Neural progenitor cell (in vitro differentiated cells): ENCODE measurements at regions not wholly inside any gene's neighbourhood (a gene's known extent, or its start where the extent isn't known, plus 50 kb on each side); places are given as distances from the start of the nearest gene placed in this dataset.

Experiments used
- DNase-seq: peaks from one replicate; pipeline ENCODE4 v3.0.0-alpha.2; 2016; ENCODE audit warnings: low spot score
- H2AFZ ChIP-seq: fragments of 200-600 bp; sonication (generic); replicated peaks from 2 replicates; pipeline ENCODE4 v1.6.1; 2016; ENCODE audit warnings: antibody characterized with exemption
- H3F3A ChIP-seq: fragments of 200-600 bp; sonication (generic); 2 replicates; pipeline ENCODE4 v1.6.1; 2016; ENCODE audit warnings: antibody characterized with exemption, low read depth
- H3K27ac ChIP-seq: fragments of 200-600 bp; sonication (generic); 2 replicates; pipeline ENCODE4 v1.5.1; 2016; ENCODE audit warnings: mild to moderate bottlenecking
- H3K27me3 ChIP-seq: fragments of 200-600 bp; sonication (generic); 2 replicates; pipeline ENCODE4 v1.6.1; 2016; ENCODE audit warnings: mild to moderate bottlenecking, moderate library complexity
- H3K36me3 ChIP-seq: fragments of 200-600 bp; sonication (generic); 2 replicates; pipeline ENCODE4 v1.5.1; 2016
- H3K4me1 ChIP-seq: fragments of 200-600 bp; sonication (generic); 2 replicates; pipeline ENCODE4 v1.6.1; 2016; ENCODE audit warnings: mixed run types
- H3K4me2 ChIP-seq: fragments of 200-600 bp; sonication (generic); 2 replicates; pipeline ENCODE4 v1.6.1; 2016
- H3K4me3 ChIP-seq: fragments of 200-600 bp; sonication (generic); 2 replicates; pipeline ENCODE4 v1.5.1; 2016
- H3K79me2 ChIP-seq: fragments of 200-600 bp; sonication (generic); 2 replicates; pipeline ENCODE4 v1.6.1; 2016; ENCODE audit warnings: low read depth
- H3K9ac ChIP-seq: fragments of 200-600 bp; sonication (generic); 2 replicates; pipeline ENCODE4 v1.6.1; 2016
- H3K9me3 ChIP-seq: fragments of 200-600 bp; sonication (generic); 2 replicates; pipeline ENCODE4 v1.5.1; 2016; ENCODE audit warnings: low read depth
- H4K20me1 ChIP-seq: fragments of 200-600 bp; sonication (generic); 2 replicates; pipeline ENCODE4 v1.6.1; 2016; ENCODE audit warnings: low read depth
- H3K27ac Mint-ChIP-seq: 3 replicates; pipeline ENCODE4 v1.8.0; 2021; ENCODE audit warnings: mixed read lengths
- H3K27me3 Mint-ChIP-seq: 2 replicates; pipeline ENCODE4 v1.8.0; 2022; ENCODE audit warnings: low read depth, mild to moderate bottlenecking, inconsistent platforms, moderate library complexity, mixed read lengths; ENCODE audit not compliant: insufficient read depth
- H3K36me3 Mint-ChIP-seq: 3 replicates; pipeline ENCODE4 v1.8.0; 2021; ENCODE audit warnings: mixed read lengths
- H3K4me1 Mint-ChIP-seq: 3 replicates; pipeline ENCODE4 v1.8.0; 2021; ENCODE audit warnings: mixed read lengths
- H3K4me3 Mint-ChIP-seq: 3 replicates; pipeline ENCODE4 v1.8.0; 2021; ENCODE audit warnings: mild to moderate bottlenecking, moderate library complexity, mixed read lengths
- H3K9me3 Mint-ChIP-seq: 3 replicates; pipeline ENCODE4 v1.8.0; 2020; ENCODE audit warnings: mixed read lengths
- CTCF ChIP-seq: fragments of 200-600 bp; sonication (generic); IDR thresholded peaks from 2 replicates; pipeline ENCODE4 v1.5.1; 2017; ENCODE audit warnings: antibody characterized with exemption, mild to moderate bottlenecking
- EZH2 ChIP-seq: fragments of 200-600 bp; sonication (generic); IDR thresholded peaks from 2 replicates; pipeline ENCODE4 v1.6.1; 2017; ENCODE audit warnings: antibody characterized with exemption, mild to moderate bottlenecking, moderate library complexity
- EZH2phosphoT487 ChIP-seq: fragments of 200-600 bp; sonication (generic); IDR thresholded peaks from 2 replicates; pipeline ENCODE4 v1.6.1; 2017; ENCODE audit warnings: antibody characterized with exemption

DNA sequence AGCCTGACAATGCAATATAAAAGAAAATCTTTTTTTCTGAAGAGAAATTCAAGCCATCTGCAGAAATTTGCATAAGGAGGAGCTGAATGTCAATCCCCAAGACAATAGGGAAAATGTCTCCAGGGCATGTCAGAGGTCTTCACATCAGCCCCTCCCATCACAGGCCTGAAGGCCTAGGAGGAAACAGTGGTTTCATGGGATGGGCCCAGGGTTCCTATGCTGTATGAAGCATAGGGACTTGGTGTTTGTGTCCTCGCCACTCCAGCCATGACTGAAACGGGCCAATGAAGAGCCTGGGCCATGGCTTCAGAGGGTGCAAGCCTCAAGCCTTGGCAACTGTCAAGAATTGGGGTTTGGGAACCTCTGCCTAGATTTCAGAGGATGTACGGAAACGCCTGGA, 883.5 kb downstream of the UQCRFS1 start:
- Histone ChIP-seq H3K27me3 (no peaks in the 10 kb centered on the region), H3K79me2 (no peaks in the 10 kb centered on the region), H4K20me1 (no peaks in the 10 kb centered on the region), H3K4me1 (no peaks in the 10 kb centered on the region), H3K4me2 (no peak overlapping the region), H3K36me3 (no peaks in the 10 kb centered on the region), H2AFZ (no peak overlapping the region), H3K4me3 (no peak overlapping the region), H3F3A (no peaks in the 10 kb centered on the region), H3K9me3 (no peaks in the 10 kb centered on the region), H3K27ac (no peak overlapping the region), H3K9ac (no peak overlapping the region)
- H3K36me3 Mint-ChIP-seq = no peaks in the 10 kb centered on the region
- H3K9me3 Mint-ChIP-seq = peaks cover 4% of the 10 kb centered on the region
- no peak for DNase-seq
- peaks cover 5% of the 10 kb centered on the region for H3K27me3 Mint-ChIP-seq
- TF ChIP-seq EZH2phosphoT487 = no peak
- no peak for TF ChIP-seq EZH2
- TF ChIP-seq CTCF = no peak
- peaks cover 8% of the 10 kb centered on the region for H3K4me1 Mint-ChIP-seq
- H3K4me3 Mint-ChIP-seq = no peak overlapping the region
- no peak overlapping the region for H3K27ac Mint-ChIP-seq

DNA sequence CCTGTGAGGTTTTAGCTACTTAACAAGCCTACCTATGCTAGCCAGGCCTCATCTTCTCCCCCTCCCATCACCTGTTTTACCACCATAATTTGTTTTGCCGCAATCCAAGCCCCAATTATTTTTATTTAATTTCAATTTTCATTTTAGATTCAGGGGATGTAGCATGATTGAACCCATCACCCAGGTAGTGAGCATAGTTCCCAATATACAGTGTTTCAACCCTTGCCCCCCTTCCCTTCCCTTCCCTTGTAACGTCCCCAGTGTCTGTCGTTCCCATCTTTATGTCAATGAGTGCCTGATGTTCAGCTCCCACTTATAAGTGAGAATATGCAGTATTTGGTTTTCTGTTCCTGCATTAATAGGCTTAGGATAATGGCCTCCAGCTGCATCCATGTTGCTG, 885.0 kb downstream of the UQCRFS1 start:
- Histone ChIP-seq H3K36me3 (no peaks in the 10 kb centered on the region), H3K27me3 (no peaks in the 10 kb centered on the region), H4K20me1 (no peaks in the 10 kb centered on the region), H3K79me2 (no peaks in the 10 kb centered on the region), H3K4me1 (no peaks in the 10 kb centered on the region), H3K4me2 (no peak overlapping the region), H3K9ac (no peak overlapping the region), H3K9me3 (no peaks in the 10 kb centered on the region), H3K27ac (no peak overlapping the region), H2AFZ (no peak overlapping the region), H3F3A (no peaks in the 10 kb centered on the region), H3K4me3 (no peak overlapping the region)
- TF ChIP-seq EZH2phosphoT487 (no peak), CTCF (no peak)
- H3K27me3 Mint-ChIP-seq = peaks cover 5% of the 10 kb centered on the region
- no peak for DNase-seq
- no peaks in the 10 kb centered on the region for H3K36me3 Mint-ChIP-seq
- peaks cover 4% of the 10 kb centered on the region for H3K9me3 Mint-ChIP-seq
- no peak overlapping the region for H3K27ac Mint-ChIP-seq
- H3K4me1 Mint-ChIP-seq = peaks cover 10% of the 10 kb centered on the region
- H3K4me3 Mint-ChIP-seq = no peak overlapping the region

- no peak overlapping the region for H3K4me3 ChIP-seq
- H3K27me3 Mint-ChIP-seq = peaks cover 5% of the 10 kb centered on the region
- no peaks in the 10 kb centered on the region for H4K20me1 ChIP-seq
- H3K4me1 ChIP-seq = peaks cover 8% of the 10 kb centered on the region
- no peaks in the 10 kb centered on the region for H3K9me3 ChIP-seq
- no peak overlapping the region for H3K27ac Mint-ChIP-seq
- H3K9me3 Mint-ChIP-seq = peaks cover 4% of the 10 kb centered on the region
- no peaks in the 10 kb centered on the region for H3K27me3 ChIP-seq
- H3K9ac ChIP-seq = no peak overlapping the region
- no peaks in the 10 kb centered on the region for H3K79me2 ChIP-seq
- H3F3A ChIP-seq = no peaks in the 10 kb centered on the region
- H3K4me1 Mint-ChIP-seq = peaks cover 10% of the 10 kb centered on the region
- H3K4me3 Mint-ChIP-seq = no peak overlapping the region
- TF ChIP-seq EZH2phosphoT487 (no peak), CTCF (no peak), EZH2 (no peak)
- DNase-seq = no peak
- H3K36me3 ChIP-seq = no peaks in the 10 kb centered on the region
- no peaks in the 10 kb centered on the region for H3K36me3 Mint-ChIP-seq
- H3K4me2 ChIP-seq = no peak overlapping the region
- H3K27ac ChIP-seq = no peak overlapping the region
- H2AFZ ChIP-seq = no peak overlapping the region
Observed at GRCh38 chr19:28326746-28327145, 886.2 kb downstream of the UQCRFS1 start.
